Tibial nerve (tissue), 4 donors: ENCODE measurements at regions not wholly inside any gene's neighbourhood (a gene's known extent, or its start where the extent isn't known, plus 50 kb on each side); places are given as distances from the start of the nearest gene placed in this dataset.

Source experiments
- DNase-seq, 2 donors: peaks; one replicate each; pipeline ENCODE4 v3.0.0-alpha.2; 2019; ENCODE audit warnings: low spot score in 2 of 2
- H3K27ac ChIP-seq, 4 donors: fragments of 200-600 bp; sonication (generic) in 3 of 4; one replicate each; pipeline ENCODE4 v1.5.1; 2017 to 2019; ENCODE audit warnings: mild to moderate bottlenecking in 1 of 4
- H3K27me3 ChIP-seq, 2 donors: fragments of 200-600 bp; sonication (generic) in 1 of 2; one replicate each; pipeline versions ENCODE4 v1.5.1 to v1.6.0; 2017 to 2019
- H3K36me3 ChIP-seq, 3 donors: fragments of 200-600 bp; sonication (generic); one replicate each; pipeline ENCODE4 v1.5.1; 2018 to 2019
- H3K4me1 ChIP-seq, 4 donors: fragments of 200-600 bp; sonication (generic) in 3 of 4; one replicate each; pipeline ENCODE4 v1.5.1; 2017 to 2019
- H3K4me3 ChIP-seq, 4 donors: fragments of 200-600 bp; sonication (generic) in 3 of 4; one replicate each; pipeline ENCODE4 v1.5.1; 2017 to 2019; ENCODE audit warnings: mild to moderate bottlenecking in 1 of 4, moderate library complexity in 1 of 4
- H3K9me3 ChIP-seq, 4 donors: fragments of 200-600 bp; sonication (generic) in 3 of 4; one replicate each; pipeline ENCODE4 v1.5.1; 2017 to 2019
- EP300 ChIP-seq, 2 donors: sonication (generic); formaldehyde crosslinking; IDR thresholded peaks; one replicate each; pipeline ENCODE4 v1.6.1; 2017; ENCODE audit warnings: antibody characterized with exemption in 2 of 2, mild to moderate bottlenecking in 1 of 2
- POLR2A ChIP-seq, 2 donors: fragments of 450-650 bp; IDR thresholded peaks; one replicate each; pipeline ENCODE4 v1.6.1; 2017; ENCODE audit warnings: antibody characterized with exemption in 2 of 2, mild to moderate bottlenecking in 2 of 2, moderate library complexity in 2 of 2
- WGBS, 2 donors: methylation state at CpG; one replicate each; pipeline ENCODE4 v1.1.5; 2018; 5-methylcytosine and 5-hydroxymethylcytosine counted together
- TF ChIP-seq, protein P1 (sequence below), 5 experiments: fragments of 200-600 bp in 3 of 5; fragments of 450-650 bp in 2 of 5; sonication (generic) in 3 of 5; IDR thresholded peaks; one replicate each; pipeline ENCODE4 v1.5.1; 2016 to 2019; ENCODE audit warnings: antibody characterized with exemption in 5 of 5, mild to moderate bottlenecking in 3 of 5, moderate library complexity in 2 of 5

GRCh38 chr12:23399402-23399933 is 550.0 kb downstream of the SOX5 start:
- whole genome bisulfite sequencing, 2 donors, result 42 to 46% methylated on average over 2 of the region's 2 CpGs
- no peaks in the 10 kb centered on the region for H3K36me3 ChIP-seq
- no peak overlapping the region for H3K27ac ChIP-seq
- H3K27me3 ChIP-seq, result no peaks in the 10 kb centered on the region
- no peak for DNase-seq
- H3K4me1 ChIP-seq, result no peaks in the 10 kb centered on the region
- TF ChIP-seq, protein P1, sequence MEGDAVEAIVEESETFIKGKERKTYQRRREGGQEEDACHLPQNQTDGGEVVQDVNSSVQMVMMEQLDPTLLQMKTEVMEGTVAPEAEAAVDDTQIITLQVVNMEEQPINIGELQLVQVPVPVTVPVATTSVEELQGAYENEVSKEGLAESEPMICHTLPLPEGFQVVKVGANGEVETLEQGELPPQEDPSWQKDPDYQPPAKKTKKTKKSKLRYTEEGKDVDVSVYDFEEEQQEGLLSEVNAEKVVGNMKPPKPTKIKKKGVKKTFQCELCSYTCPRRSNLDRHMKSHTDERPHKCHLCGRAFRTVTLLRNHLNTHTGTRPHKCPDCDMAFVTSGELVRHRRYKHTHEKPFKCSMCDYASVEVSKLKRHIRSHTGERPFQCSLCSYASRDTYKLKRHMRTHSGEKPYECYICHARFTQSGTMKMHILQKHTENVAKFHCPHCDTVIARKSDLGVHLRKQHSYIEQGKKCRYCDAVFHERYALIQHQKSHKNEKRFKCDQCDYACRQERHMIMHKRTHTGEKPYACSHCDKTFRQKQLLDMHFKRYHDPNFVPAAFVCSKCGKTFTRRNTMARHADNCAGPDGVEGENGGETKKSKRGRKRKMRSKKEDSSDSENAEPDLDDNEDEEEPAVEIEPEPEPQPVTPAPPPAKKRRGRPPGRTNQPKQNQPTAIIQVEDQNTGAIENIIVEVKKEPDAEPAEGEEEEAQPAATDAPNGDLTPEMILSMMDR (IDR thresholded peaks at IDR 0.05), result no peak
- no peak for TF ChIP-seq EP300 (IDR thresholded peaks at IDR 0.05)
- no peak for TF ChIP-seq POLR2A (IDR thresholded peaks at IDR 0.05)
- no peak overlapping the region for H3K4me3 ChIP-seq
- H3K9me3 ChIP-seq, result no peaks in the 10 kb centered on the region

GRCh38 chr12:23415180-23415579 is 534.3 kb downstream of the SOX5 start:
- Histone ChIP-seq H3K27me3 (no peaks in the 10 kb centered on the region), H3K27ac (no peak overlapping the region), H3K9me3 (peaks cover 0 to 4% (median 0%) of the 10 kb centered on the region in 4 donors), H3K4me3 (no peak overlapping the region), H3K36me3 (no peaks in the 10 kb centered on the region), H3K4me1 (no peaks in the 10 kb centered on the region)
- DNase-seq, result no peak
- TF ChIP-seq POLR2A (IDR thresholded peaks at IDR 0.05) (no peak), EP300 (IDR thresholded peaks at IDR 0.05) (no peak)
- TF ChIP-seq, protein P1 (IDR thresholded peaks at IDR 0.05), result no peak
- 54 to 69% methylated on average over 3 of the region's 3 CpGs for WGBS, 2 donors

GRCh38 chr12:23421556-23421955 is 527.9 kb downstream of the SOX5 start:
- 72 to 76% methylated on average over 6 of the region's 6 CpGs for WGBS, 2 donors

GRCh38 chr12:23423097-23423687 is 526.3 kb downstream of the SOX5 start:
- no peaks in the 10 kb centered on the region for H3K36me3 ChIP-seq
- no peak overlapping the region for H3K27ac ChIP-seq
- H3K27me3 ChIP-seq, result no peaks in the 10 kb centered on the region
- H3K4me1 ChIP-seq, result no peaks in the 10 kb centered on the region
- no peak overlapping the region for H3K4me3 ChIP-seq
- TF ChIP-seq POLR2A (IDR thresholded peaks at IDR 0.05), result no peak
- TF ChIP-seq EP300 (IDR thresholded peaks at IDR 0.05), result no peak
- TF ChIP-seq, protein P1 (IDR thresholded peaks at IDR 0.05), result no peak
- WGBS, 2 donors, result 89 to 91% methylated on average over 5 of the region's 5 CpGs
- no peaks in the 10 kb centered on the region for H3K9me3 ChIP-seq
- no peak for DNase-seq

More at GRCh38 chr12:23421556-23421955, 527.9 kb downstream of the SOX5 start:
- Histone ChIP-seq H3K36me3 (no peaks in the 10 kb centered on the region), H3K27me3 (no peaks in the 10 kb centered on the region), H3K9me3 (no peaks in the 10 kb centered on the region), H3K27ac (no peak overlapping the region), H3K4me3 (no peak overlapping the region), H3K4me1 (no peaks in the 10 kb centered on the region)
- TF ChIP-seq, protein P1 (IDR thresholded peaks at IDR 0.05), result no peak
- no peak for TF ChIP-seq EP300 (IDR thresholded peaks at IDR 0.05)
- no peak for TF ChIP-seq POLR2A (IDR thresholded peaks at IDR 0.05)
- DNase-seq, result no peak

GRCh38 chr12:23423796-23424195 is 525.7 kb downstream of the SOX5 start:
- no peak overlapping the region for H3K4me3 ChIP-seq
- 78 to 89% methylated on average over 2 of the region's 2 CpGs for WGBS, 2 donors
- no peak for DNase-seq
- TF ChIP-seq EP300 (IDR thresholded peaks at IDR 0.05) (no peak), POLR2A (IDR thresholded peaks at IDR 0.05) (no peak)
- TF ChIP-seq, protein P1 (IDR thresholded peaks at IDR 0.05), result no peak
- no peak overlapping the region for H3K27ac ChIP-seq
- H3K36me3 ChIP-seq, result no peaks in the 10 kb centered on the region
- no peaks in the 10 kb centered on the region for H3K4me1 ChIP-seq
- no peaks in the 10 kb centered on the region for H3K9me3 ChIP-seq
- H3K27me3 ChIP-seq, result no peaks in the 10 kb centered on the region
